SHP77 (cell line): ENCODE measurements at regions not wholly inside any gene's neighbourhood (a gene's known extent, or its start where the extent isn't known, plus 50 kb on each side); places are given as distances from the start of the nearest gene placed in this dataset.
"Not testable (repeated sequence)": the region's sequence is repeated elsewhere in the genome, so short reads cannot be mapped to it uniquely, and the experiment has no call there.

Source experiments
- DNase-seq, 2 experiments: peaks; one replicate each; lab custom pipeline; 2025; lab: John Stamatoyannopoulos, UW

DNA sequence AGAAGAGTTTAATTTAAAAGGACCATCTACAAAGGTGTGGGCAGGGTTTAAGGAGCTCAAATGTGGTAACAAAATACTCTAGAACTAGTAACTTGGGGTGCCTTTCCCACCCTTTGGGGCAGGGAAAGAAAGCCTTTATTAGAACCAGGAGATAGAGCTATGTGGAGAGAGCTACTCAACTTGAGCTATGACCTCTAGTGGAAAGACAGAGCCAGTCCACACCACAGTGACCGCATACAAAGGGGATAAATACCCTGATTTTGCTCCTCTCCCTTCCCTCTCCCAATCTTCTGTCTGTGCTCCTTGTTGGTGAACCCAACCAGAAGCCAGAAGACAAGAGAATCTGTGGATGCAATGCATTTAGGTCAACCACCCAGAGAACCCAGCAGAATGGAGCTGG lies 54.4 kb upstream of the JAK1 start:
- DNase-seq: no peak

- no peak for DNase-seq
These were observed 55.4 kb upstream of the JAK1 start for GRCh38 chr1:65021795-65022194.

DNA sequence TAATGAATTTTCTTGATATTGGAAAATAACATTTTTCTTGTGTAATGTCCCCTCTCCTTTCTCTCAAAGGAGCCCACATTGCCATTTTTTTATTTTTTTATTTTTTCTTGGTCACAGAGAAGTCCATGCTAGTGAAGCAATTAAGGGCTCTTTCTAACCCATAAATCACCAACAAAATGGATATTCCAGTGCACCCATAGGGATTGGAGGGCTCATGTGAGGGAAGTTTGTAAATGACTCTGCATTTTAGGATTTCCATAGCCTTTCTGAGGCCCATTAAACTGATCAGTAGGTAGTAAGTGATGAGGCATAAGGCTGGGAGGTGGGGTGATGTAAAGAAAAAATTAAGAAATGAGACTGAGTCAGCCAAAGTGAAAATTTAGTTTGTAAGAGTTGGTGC lies 55.9 kb upstream of the JAK1 start:
- no peak for DNase-seq

DNA sequence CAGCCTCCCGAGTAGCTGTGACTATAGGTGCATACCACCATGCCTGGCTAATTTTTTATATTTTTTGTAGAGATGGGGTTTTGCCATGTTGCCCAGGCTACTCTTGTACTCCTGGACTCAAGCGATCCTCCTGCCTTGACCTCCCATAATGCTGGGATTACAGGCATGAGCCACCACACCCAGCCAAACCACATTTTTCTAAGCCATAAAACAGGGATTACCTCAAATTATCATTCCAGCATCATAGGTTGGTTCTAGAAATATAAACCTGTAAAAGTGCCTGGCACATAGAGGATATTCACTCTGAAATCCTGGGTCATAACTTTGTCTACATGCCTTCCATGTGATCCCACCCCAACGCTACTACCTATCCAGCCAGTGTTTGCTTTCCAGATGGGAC lies 59.4 kb upstream of the JAK1 start:
- no peak for DNase-seq

- DNase-seq: no peak
These were observed 59.9 kb upstream of the JAK1 start for GRCh38 chr1:65026235-65026634.

GRCh38 chr1:65027666-65028358 lies 61.5 kb upstream of the JAK1 start:
- no peak for DNase-seq

GRCh38 chr1:65029434-65029833 lies 63.1 kb upstream of the JAK1 start:
- DNase-seq: not testable (repeated sequence)

DNA sequence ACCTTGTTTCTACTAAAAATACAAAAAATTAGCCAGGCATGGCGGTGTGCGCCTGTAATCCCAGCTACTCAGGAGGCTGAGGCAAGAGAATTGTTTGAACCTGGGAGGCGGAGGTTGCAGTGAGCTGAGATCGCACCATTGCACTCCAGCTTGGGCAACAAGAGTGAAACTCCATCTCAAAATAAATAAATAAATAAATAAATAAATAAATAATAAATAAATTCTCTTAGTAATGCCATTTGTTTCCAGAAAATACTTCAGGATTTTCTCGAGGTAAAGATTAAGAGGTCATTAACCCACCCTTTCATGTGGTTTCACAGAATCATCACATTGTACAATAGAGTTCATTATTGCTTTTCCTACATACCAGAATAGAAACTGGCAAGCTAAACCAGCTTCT lies 68.5 kb upstream of the JAK1 start:
- not testable (repeated sequence) for DNase-seq

DNA sequence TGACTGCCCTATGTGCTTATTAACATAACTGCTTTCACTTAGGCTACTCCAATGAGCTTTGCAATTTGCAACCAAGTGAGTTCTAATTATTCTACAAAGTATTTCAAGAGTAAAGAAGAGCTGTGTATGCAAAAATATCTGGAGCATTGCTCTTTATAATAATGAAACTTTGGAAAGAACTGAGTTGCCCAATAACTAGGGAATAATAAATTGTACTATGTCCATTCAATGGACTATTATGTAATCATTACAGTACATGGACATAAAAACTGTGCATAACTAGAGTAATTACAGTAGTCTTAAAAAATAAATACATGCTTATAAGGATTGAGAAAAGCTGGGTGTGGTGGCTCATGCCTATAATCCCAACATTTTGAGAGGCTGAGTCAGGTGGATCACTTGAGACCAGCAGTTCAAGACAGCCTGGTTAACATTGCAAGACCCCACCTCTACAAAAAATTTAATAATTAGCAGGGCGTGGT lies 70.3 kb upstream of the JAK1 start:
- no peak for DNase-seq

- no peak for DNase-seq
These were observed 72.7 kb upstream of the JAK1 start for GRCh38 chr1:65039066-65039465.

- DNase-seq: no peak
These were observed 73.2 kb upstream of the JAK1 start for GRCh38 chr1:65039508-65039907.

- DNase-seq: no peak
These were observed 76.1 kb upstream of the JAK1 start for GRCh38 chr1:65042467-65042866.

GRCh38 chr1:65044411-65044810 lies 78.1 kb upstream of the JAK1 start:
- no peak for DNase-seq

DNA sequence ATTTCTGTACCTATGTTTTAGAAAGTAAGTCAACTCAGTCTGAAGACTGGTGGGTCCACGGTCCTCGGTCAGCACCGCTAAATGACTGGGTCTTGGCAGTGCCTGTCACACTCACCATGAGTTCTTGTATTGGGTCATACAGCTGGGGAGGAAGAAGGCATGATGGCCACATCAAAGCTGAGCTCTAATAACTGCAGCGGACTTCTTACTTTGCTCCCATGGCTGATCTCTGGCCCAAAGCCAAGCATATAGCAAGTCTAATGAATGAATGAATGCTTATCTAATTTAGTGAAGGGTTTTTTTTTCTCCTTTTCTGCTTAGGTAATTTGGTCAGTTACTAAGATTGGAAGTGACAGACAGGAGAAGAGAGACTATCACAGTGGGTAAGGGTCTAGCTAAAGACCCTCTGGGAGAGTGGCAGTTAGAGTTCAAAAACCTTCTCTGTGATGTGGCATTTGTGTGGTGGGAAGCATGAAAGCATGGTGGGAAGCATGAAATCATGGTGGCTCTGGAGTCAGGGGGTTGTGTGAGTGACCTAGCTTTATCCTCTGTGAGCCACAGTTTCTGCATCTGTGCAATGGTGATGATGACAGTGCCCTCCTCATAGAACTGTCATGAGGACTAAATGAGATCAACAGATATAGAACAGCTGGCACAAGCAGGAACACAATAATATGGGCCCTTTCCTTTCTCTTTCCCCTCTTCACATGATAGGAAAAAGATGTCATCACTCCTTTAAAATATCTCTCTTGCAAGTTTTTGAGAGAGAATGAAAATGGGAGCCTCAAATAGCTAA lies 78.9 kb upstream of the JAK1 start:
- no peak for DNase-seq

DNA sequence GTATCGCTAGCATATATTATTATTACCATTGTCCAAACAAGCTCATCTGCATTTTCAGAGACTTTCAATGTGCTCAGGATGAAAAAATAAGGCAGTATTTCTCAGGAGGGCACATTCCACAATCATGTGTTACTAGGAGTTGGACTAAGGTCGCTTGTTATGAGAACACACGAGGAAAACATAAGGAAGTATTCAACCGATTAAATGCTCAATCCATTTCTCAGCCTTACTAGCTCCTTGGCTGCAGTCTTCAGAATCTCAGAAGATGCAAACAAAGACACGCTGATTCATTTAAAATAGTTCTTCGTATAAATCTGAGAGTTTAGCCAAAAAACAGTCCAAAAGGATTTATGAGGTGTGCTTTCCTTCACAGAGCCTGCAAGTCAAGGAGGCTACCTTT lies 82.0 kb upstream of the JAK1 start:
- no peak for DNase-seq

DNA sequence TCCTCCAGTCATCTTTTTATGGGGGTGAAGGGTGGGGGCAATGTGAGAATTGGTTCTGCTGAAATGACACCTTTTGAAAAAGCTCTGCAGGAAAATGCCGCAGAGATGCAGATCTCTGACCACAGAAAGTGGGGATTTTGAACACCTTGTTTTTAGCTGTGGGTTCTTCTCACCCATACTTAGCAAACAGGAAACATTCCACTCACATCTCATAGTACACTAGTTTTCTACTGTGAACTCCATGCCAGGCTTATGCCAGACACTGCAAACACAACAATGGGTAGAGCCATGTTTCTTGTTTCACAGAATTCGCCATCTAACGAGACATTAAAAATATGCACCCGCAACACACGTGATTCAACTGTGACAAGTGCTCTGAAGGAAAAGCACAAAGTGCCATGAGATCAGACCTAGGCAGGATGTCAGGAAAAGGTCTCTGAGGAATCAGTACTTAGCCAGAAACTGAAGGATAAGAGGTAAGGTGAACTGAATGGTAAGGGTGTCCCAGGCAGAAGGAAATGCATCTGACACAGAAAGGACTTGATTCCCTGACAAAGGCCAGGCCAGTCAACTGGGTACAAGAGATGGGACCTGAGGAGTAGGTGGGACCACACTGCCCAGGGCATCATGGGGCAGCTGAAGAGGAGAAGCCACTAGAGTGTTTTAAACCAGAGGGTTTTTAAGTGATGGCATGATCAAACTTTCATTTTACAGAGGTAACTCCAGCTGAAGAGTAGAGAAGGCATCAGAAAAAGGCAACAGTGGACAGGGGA lies 83.8 kb upstream of the JAK1 start:
- DNase-seq: no peak

DNA sequence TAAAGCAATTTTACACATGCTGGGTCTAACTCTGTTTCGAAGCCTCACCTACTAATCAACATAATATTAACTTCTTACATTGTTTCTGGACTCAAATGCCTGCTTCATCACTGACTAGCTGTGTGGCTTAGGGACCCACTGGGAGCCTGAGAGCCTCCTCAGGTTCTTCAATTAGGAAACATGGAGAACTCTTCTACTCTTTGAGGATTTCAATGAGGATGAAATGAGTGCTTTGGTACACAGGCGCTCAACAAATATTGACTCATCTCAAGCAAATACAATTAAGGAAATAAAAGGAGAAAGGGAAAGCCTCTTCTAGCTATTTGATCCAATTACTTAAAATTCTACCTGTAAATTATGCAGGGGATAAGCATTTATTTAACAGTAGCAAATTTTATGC lies 84.4 kb upstream of the JAK1 start:
- peak in 1 of 2 experiments; percentile 10 for DNase-seq

- no peak for DNase-seq
These were observed 88.1 kb upstream of the JAK1 start for GRCh38 chr1:65054481-65054880.

- DNase-seq: no peak
These were observed 89.4 kb upstream of the JAK1 start for GRCh38 chr1:65055747-65056146.

DNA sequence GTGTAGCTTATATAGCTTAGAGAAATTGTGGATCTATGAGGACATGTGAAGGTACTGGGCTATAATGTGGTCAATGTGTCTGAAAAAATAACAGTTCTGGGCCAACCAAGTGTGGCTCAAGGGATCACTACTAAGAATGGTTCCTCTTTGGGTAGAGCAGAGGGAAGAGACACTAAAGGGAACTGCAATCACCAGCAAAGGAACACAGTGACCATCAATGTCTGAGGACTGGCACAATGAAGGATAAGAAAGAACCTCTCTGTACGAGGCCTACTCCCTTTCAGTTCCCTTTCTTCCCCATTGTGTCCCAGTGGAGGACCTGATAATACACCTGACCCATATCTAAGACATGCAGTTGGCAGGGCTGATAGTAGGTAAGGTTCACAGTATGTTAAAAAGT lies 89.9 kb upstream of the JAK1 start:
- no peak for DNase-seq

- no peak for DNase-seq
These were observed 90.5 kb upstream of the JAK1 start for GRCh38 chr1:65056866-65057265.

- DNase-seq: no peak
These were observed 88.0 kb upstream of the AK4 start for GRCh38 chr1:65059930-65060538.
